Endothelial cell of umbilical vein (primary cell): ENCODE measurements at regions not wholly inside any gene's neighbourhood (a gene's known extent, or its start where the extent isn't known, plus 50 kb on each side); places are given as distances from the start of the nearest gene placed in this dataset.

ENCODE experiments used
- BruUV-seq: library from RNA; stranded (reverse); fragments of 400-500 nt; replicated peaks from 2 replicates; lab custom pipeline; 2021; lab: Mats Ljungman, UMichigan
- CTCF ChIA-PET: fragments of 300-600, 350-600 bp; sonication (Branson Sonifier 250); formaldehyde crosslinking; loops from one replicate; lab custom pipeline; 2021; ENCODE audit warnings: antibody characterized with exemption, inconsistent platforms; lab: Charles Lee
- POLR2A ChIA-PET: fragments of 300-600, 350-600 bp; sonication (Branson Sonifier 250); formaldehyde crosslinking; loops from one replicate; lab custom pipeline; 2021; ENCODE audit warnings: antibody characterized with exemption, inconsistent platforms; lab: Charles Lee
- DNase-seq: peaks from one replicate; pipeline ENCODE4 v3.0.0-alpha.2; 2011; ENCODE audit warnings: low read depth, low spot score
- FAIRE-seq: peaks from 2 replicates; lab custom pipeline; 2011; peaks lifted over from hg19 to GRCh38; lab: Jason Lieb, UNC
- H2AFZ ChIP-seq: 2 replicates; pipeline ENCODE4 v1.6.0; 2012; ENCODE audit warnings: low read depth, low read length, control low read depth, inconsistent platforms
- H3K27ac ChIP-seq: 2 replicates; pipeline ENCODE4 v1.5.1; 2011; ENCODE audit warnings: low read depth, mild to moderate bottlenecking, control low read depth, low read length, moderate library complexity; ENCODE audit not compliant: insufficient read depth
- H3K27me3 ChIP-seq, 2 experiments: 2 replicates each; pipeline versions ENCODE4 v1.6.0 to v1.6.1; 2011; ENCODE audit warnings: low read length in 2 of 2, mixed read lengths in 1 of 2; ENCODE audit not compliant: control insufficient read depth in 2 of 2, insufficient read depth in 2 of 2
- H3K36me3 ChIP-seq, 2 experiments: 2 replicates in 1 of 2; 3 replicates in 1 of 2; pipeline ENCODE4 v1.5.1; 2011; ENCODE audit warnings: low read length in 2 of 2, mild to moderate bottlenecking in 1 of 2, moderate library complexity in 1 of 2; ENCODE audit not compliant: control insufficient read depth in 2 of 2, insufficient read depth in 2 of 2; ENCODE audit errors: extremely low read depth in 1 of 2
- H3K4me1 ChIP-seq: 3 replicates; pipeline ENCODE4 v1.5.1; 2011; ENCODE audit warnings: mild to moderate bottlenecking, low read length; ENCODE audit not compliant: control insufficient read depth, insufficient read depth; ENCODE audit errors: extremely low read depth
- H3K4me2 ChIP-seq: 2 replicates; pipeline ENCODE4 v1.6.1; 2011; ENCODE audit warnings: low read length, control low read depth, mixed read lengths; ENCODE audit not compliant: insufficient read depth
- H3K4me3 ChIP-seq, 3 experiments: fragments of 200-600 bp in 1 of 3; sonication (generic), shearing (Covaris generic) in 1 of 3; replicated peaks in 1 of 3; 2 replicates each; pipeline ENCODE4 v1.5.1; 2011 to 2016; ENCODE audit warnings: control low read depth in 3 of 3, low read length in 3 of 3, mild to moderate bottlenecking in 2 of 3, inconsistent platforms in 1 of 3, low read depth in 1 of 3, moderate library complexity in 1 of 3; ENCODE audit not compliant: insufficient read depth in 1 of 3
- H3K79me2 ChIP-seq: 2 replicates; pipeline ENCODE4 v1.6.0; 2012; ENCODE audit warnings: low read length, inconsistent platforms; ENCODE audit not compliant: control insufficient read depth, insufficient read depth
- H3K9ac ChIP-seq: replicated peaks from 2 replicates; pipeline ENCODE3; 2011; ENCODE audit warnings: low read length, control low read depth; ENCODE audit not compliant: insufficient read depth; ENCODE audit errors: extremely low read depth
- H3K9me1 ChIP-seq: replicated peaks from 3 replicates; pipeline ENCODE4 v1.6.0; 2011; ENCODE audit warnings: mild to moderate bottlenecking, low read length; ENCODE audit not compliant: control insufficient read depth, insufficient read depth; ENCODE audit errors: extremely low read depth
- H3K9me3 ChIP-seq: replicated peaks from 2 replicates; pipeline ENCODE4 v1.5.1; 2012; ENCODE audit warnings: low read length, inconsistent platforms; ENCODE audit not compliant: control insufficient read depth, insufficient read depth
- H4K20me1 ChIP-seq: replicated peaks from 2 replicates; pipeline ENCODE3; 2011; ENCODE audit warnings: mild to moderate bottlenecking, low read length; ENCODE audit not compliant: control insufficient read depth, insufficient read depth; ENCODE audit errors: extremely low read depth
- EZH2 ChIP-seq: IDR thresholded peaks from 2 replicates; pipeline ENCODE4 v1.6.1; 2012; ENCODE audit warnings: borderline replicate concordance, low read depth, mild to moderate bottlenecking, moderate library complexity, low read length, inconsistent platforms; ENCODE audit not compliant: severe bottlenecking
- FOS ChIP-seq: IDR thresholded peaks from 2 replicates; pipeline ENCODE4 v1.6.1; 2011; ENCODE audit warnings: mild to moderate bottlenecking, low read length, moderate library complexity, borderline replicate concordance; ENCODE audit not compliant: insufficient read depth
- GATA2 ChIP-seq: IDR thresholded peaks from 2 replicates; pipeline ENCODE4 v1.7.0; 2011; ENCODE audit warnings: low read depth, mild to moderate bottlenecking, moderate library complexity, mixed read lengths, low read length; ENCODE audit not compliant: insufficient read length, insufficient read depth
- JUN ChIP-seq: IDR thresholded peaks from 2 replicates; pipeline ENCODE4 v1.6.1; 2011; ENCODE audit warnings: borderline replicate concordance, low read depth; ENCODE audit not compliant: insufficient read length, insufficient read depth
- MYC ChIP-seq: IDR thresholded peaks from one replicate; pipeline ENCODE4 v1.6.1; 2011; ENCODE audit warnings: mild to moderate bottlenecking, low read depth, low read length
- POLR2A ChIP-seq: IDR thresholded peaks from 2 replicates; pipeline ENCODE4 v1.6.1; 2012; ENCODE audit warnings: low read depth, mild to moderate bottlenecking, control low read depth, low read length
- POLR2AphosphoS5 ChIP-seq: IDR thresholded peaks from 2 replicates; pipeline ENCODE4 v1.6.1; 2012; ENCODE audit warnings: low read depth, mild to moderate bottlenecking, control low read depth, low read length, moderate library complexity; ENCODE audit not compliant: insufficient read depth
- dilution Hi-C: fragments of 300-500 bp; cut with MboI; formaldehyde crosslinking; loops from one replicate; pipeline ENCODE4 v1.15.0; 2019; ENCODE audit warnings: low sequenced_read_pairs; ENCODE audit not compliant: extremely low pct_ligation_motif_present
- intact Hi-C: fragments of 100-400 bp; cut with micrococcal nuclease; formaldehyde crosslinking; loops from one replicate; pipeline ENCODE4 v1.10.0; 2022
- TF ChIP-seq, protein P1 (sequence below): IDR thresholded peaks from 2 replicates; pipeline ENCODE4 v1.6.1; 2011; ENCODE audit not compliant: insufficient read depth, insufficient read length
- TF ChIP-seq, protein P2 (sequence below), 2 donors: IDR thresholded peaks; 1 replicate in 1 of 2; 2 replicates in 1 of 2; pipeline ENCODE4 v1.5.1; 2011; ENCODE audit warnings: low read length in 2 of 2, mild to moderate bottlenecking in 2 of 2, moderate library complexity in 2 of 2, control low read depth in 1 of 2, inconsistent platforms in 1 of 2, low read depth in 1 of 2; ENCODE audit not compliant: insufficient read depth in 1 of 2; ENCODE audit errors: extremely low read depth in 1 of 2

DNA sequence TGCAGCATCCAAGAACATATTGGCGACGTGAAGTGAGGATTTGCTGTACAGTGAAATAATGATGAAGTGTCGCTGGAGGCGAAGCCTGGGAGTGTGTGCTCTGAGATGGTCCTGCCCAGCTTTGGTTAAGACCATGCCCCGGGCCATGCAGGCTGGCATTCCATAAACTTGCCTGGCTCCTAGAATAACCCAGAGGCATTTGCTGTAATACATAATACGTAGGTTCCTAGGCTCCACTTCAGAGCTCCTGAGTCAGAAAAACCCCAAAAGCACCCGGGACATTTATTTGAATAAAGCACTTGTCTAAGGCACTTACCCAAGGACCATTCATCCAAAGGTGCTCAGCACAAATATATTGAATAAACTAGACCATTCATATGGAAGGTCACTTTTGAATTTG, 279.3 kb downstream of the ABCC12 start:
- POLR2A ChIA-PET: no interaction called here
- Histone ChIP-seq H3K27ac (no peak overlapping the region), H3K27me3 (no peaks in the 10 kb centered on the region), H3K36me3 (no peaks in the 10 kb centered on the region), H3K9me1 (no peaks in the 10 kb centered on the region), H3K9me3 (no peaks in the 10 kb centered on the region), H2AFZ (no peak overlapping the region), H3K4me2 (no peak overlapping the region), H3K4me1 (no peaks in the 10 kb centered on the region), H3K9ac (no peak overlapping the region), H3K79me2 (no peaks in the 10 kb centered on the region), H4K20me1 (no peaks in the 10 kb centered on the region), H3K4me3 (no peak overlapping the region)
- FAIRE-seq (no peak), DNase-seq (no peak)
- intact Hi-C loops: no loop called here
- TF ChIP-seq MYC (no peak), EZH2 (no peak), FOS (no peak), POLR2A (no peak), GATA2 (no peak), JUN (no peak), POLR2AphosphoS5 (no peak)
- TF ChIP-seq, protein P1, sequence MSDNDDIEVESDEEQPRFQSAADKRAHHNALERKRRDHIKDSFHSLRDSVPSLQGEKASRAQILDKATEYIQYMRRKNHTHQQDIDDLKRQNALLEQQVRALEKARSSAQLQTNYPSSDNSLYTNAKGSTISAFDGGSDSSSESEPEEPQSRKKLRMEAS: no peak
- TF ChIP-seq, protein P2, sequence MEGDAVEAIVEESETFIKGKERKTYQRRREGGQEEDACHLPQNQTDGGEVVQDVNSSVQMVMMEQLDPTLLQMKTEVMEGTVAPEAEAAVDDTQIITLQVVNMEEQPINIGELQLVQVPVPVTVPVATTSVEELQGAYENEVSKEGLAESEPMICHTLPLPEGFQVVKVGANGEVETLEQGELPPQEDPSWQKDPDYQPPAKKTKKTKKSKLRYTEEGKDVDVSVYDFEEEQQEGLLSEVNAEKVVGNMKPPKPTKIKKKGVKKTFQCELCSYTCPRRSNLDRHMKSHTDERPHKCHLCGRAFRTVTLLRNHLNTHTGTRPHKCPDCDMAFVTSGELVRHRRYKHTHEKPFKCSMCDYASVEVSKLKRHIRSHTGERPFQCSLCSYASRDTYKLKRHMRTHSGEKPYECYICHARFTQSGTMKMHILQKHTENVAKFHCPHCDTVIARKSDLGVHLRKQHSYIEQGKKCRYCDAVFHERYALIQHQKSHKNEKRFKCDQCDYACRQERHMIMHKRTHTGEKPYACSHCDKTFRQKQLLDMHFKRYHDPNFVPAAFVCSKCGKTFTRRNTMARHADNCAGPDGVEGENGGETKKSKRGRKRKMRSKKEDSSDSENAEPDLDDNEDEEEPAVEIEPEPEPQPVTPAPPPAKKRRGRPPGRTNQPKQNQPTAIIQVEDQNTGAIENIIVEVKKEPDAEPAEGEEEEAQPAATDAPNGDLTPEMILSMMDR (IDR thresholded peaks at IDR 0.05; ENCODE audit: extremely low read depth in 1 of 2, insufficient read depth in 1 of 2, low read depth in 1 of 2, low read length in 2 of 2): no peak
- BruUV-seq: no TSS peak
- CTCF ChIA-PET: no interaction called here
- dilution Hi-C loops: no loop called here
